Mucosa of stomach (tissue), 1 donor: ENCODE measurements at regions not wholly inside any gene's neighbourhood (a gene's known extent, or its start where the extent isn't known, plus 50 kb on each side); places are given as distances from the start of the nearest gene placed in this dataset.

Source experiments
- H3K27me3 ChIP-seq: one replicate; pipeline ENCODE4 v1.7.0; 2013; ENCODE audit warnings: mild to moderate bottlenecking, low read length; ENCODE audit not compliant: control insufficient read depth, insufficient read depth
- H3K36me3 ChIP-seq: one replicate; pipeline ENCODE4 v1.7.0; 2013; ENCODE audit warnings: low read length; ENCODE audit not compliant: control insufficient read depth, insufficient read depth
- H3K4me1 ChIP-seq: one replicate; pipeline ENCODE4 v1.7.0; 2013; ENCODE audit warnings: mild to moderate bottlenecking, low read length; ENCODE audit not compliant: control insufficient read depth, insufficient read depth
- H3K4me3 ChIP-seq: one replicate; pipeline ENCODE4 v1.7.0; 2013; ENCODE audit warnings: low read length
- H3K9ac ChIP-seq: one replicate; pipeline ENCODE4 v1.7.0; 2013; ENCODE audit warnings: mild to moderate bottlenecking, low read length, moderate library complexity
- H3K9me3 ChIP-seq: one replicate; pipeline ENCODE4 v1.7.0; 2013; ENCODE audit warnings: mild to moderate bottlenecking, low read length, moderate library complexity; ENCODE audit not compliant: control insufficient read depth
- donor health status: Pancreatic carcinoma.

DNA sequence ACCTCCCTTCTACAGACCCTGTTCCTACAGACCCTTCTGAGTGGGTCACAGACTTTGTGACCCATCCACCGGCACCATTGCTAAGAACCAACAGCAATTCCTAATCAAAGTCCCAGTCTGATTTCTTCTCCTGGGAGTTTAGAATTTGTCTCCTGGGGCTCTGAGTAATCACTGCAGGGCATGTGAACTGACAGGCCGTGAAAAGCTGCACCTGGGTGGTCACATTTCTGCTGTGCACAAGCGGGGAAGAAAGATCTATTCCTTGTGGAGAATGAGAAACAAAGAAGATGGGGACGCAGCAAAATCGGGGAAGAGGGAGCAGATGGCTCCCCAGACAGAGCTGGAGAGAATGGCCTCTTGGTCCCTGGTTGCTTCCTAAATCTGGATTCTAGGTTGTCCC lies 151.0 kb downstream of the ARL4C start:
- Histone ChIP-seq H3K9me3 (no peaks in the 10 kb centered on the region), H3K4me3 (no peak overlapping the region), H3K36me3 (no peaks in the 10 kb centered on the region), H3K4me1 (no peaks in the 10 kb centered on the region), H3K27me3 (no peaks in the 10 kb centered on the region), H3K9ac (no peak overlapping the region)

DNA sequence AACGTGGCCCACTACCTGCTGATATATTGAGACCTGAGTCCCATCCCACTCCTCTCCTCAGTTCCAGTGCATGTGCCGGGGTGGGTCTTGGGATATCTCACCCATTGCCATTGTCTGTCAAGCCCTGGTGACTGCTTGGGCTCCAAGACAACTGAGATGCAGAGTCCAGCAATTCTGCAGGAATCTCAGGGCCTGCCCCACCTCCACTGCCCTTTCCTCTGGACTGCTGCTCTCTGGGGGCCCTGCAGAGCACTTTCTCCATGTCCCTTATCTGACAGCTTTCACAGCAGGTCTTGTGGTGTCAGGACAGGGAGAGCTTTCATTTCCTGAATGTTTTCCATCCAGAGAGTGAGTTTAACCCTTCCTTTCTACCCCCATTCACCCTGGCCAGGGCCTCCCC lies 152.9 kb downstream of the ARL4C start:
- no peaks in the 10 kb centered on the region for H3K9me3 ChIP-seq
- no peak overlapping the region for H3K9ac ChIP-seq
- H3K4me1 ChIP-seq: no peaks in the 10 kb centered on the region
- H3K4me3 ChIP-seq: no peak overlapping the region
- H3K27me3 ChIP-seq: no peaks in the 10 kb centered on the region
- no peaks in the 10 kb centered on the region for H3K36me3 ChIP-seq

DNA sequence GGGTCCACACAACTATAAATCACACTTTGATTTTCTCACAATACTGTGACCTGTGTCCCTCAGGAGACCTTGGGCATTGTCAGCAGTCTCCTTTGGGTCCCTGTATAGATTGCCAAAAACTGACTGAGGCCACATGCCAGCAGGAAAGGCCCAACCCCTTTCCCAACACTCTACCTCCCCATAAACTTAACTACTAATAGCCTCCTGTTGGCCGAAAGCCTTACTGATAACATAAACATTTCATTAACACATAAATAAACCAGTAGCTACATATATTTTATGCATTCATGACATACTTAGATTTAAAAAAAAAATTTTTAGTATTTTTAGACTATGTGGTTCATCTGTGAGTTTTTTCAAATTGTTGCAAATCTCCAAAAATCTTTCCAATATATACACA lies 153.5 kb downstream of the ARL4C start:
- Histone ChIP-seq H3K4me3 (no peak overlapping the region), H3K9ac (no peak overlapping the region), H3K9me3 (no peaks in the 10 kb centered on the region), H3K27me3 (no peaks in the 10 kb centered on the region), H3K4me1 (no peaks in the 10 kb centered on the region), H3K36me3 (no peaks in the 10 kb centered on the region)

DNA sequence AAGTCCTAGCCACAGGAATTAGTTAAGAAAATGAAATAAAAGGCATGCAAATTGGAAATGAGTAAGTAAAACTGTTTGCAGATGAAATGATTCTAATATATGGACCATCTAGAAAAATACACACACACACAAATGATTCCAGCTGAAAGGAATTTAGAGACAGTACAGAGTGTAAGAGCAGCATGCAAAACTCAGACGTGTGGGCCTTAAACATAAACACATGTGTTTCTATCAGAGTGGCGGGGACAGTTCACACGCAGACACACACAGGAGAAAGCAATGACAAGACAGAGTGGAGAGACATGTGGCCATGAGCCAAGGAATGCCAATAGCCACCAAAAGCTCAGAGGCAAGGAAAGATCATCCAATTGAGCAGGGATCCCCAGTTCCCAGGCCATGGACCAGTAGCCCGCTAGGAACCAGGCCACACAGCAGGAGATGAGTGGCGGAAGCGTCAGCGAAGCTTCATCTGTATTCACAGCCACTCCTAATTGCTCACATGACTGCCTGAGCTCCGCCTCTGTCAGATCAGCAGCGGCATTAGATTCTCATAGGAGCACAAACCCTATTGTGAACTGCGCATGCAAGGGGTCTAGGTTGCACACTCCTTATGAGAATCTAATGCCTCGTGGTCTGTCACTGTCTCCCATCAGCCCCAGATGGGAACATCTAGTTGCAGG lies 155.4 kb downstream of the ARL4C start:
- Histone ChIP-seq H3K4me3 (no peak overlapping the region), H3K27me3 (no peaks in the 10 kb centered on the region), H3K9me3 (no peaks in the 10 kb centered on the region), H3K36me3 (no peaks in the 10 kb centered on the region), H3K9ac (no peak overlapping the region), H3K4me1 (no peaks in the 10 kb centered on the region)

DNA sequence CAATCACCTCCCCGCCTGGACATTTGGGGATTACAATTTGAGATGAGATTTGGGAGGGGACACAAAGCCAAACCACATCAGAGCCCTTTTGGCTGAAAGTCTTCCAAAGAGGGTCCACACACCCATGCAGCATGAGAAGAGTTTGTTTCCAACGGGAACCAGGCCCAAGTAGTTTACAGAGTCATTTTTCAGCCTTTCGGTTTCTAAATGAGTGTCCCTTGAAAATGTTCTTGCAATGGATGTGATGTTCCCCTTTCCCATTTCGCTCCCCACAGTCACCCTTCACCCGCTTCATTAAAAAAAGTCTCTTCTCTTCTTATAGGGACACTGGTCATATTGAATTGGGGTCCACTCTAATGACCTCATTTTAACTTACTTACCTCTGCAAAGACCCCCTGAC lies 157.4 kb downstream of the ARL4C start:
- no peak overlapping the region for H3K4me3 ChIP-seq
- no peaks in the 10 kb centered on the region for H3K36me3 ChIP-seq
- H3K4me1 ChIP-seq: no peaks in the 10 kb centered on the region
- H3K9me3 ChIP-seq: no peaks in the 10 kb centered on the region
- no peaks in the 10 kb centered on the region for H3K27me3 ChIP-seq
- H3K9ac ChIP-seq: no peak overlapping the region

DNA sequence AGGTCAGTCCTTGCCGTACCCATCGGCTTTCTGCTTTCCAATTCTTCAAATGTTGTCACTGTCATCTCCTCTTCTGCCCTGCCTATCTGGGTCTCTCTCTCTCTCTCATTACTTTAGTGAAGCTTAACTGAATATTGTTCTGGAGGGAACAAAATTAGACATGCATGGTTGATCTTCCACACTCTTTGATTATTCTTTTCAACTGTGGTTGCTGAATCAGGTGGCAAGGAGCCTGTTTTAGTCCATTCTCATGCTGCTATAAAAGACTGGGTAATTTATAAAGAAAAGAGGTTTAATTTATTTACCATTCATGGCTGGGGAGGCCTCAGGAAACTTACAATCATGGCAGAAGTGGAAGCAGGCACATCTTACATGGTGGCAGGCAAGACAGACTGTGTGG lies 157.9 kb downstream of the ARL4C start:
- Histone ChIP-seq H3K36me3 (no peaks in the 10 kb centered on the region), H3K4me1 (no peaks in the 10 kb centered on the region), H3K9ac (no peak overlapping the region)

DNA sequence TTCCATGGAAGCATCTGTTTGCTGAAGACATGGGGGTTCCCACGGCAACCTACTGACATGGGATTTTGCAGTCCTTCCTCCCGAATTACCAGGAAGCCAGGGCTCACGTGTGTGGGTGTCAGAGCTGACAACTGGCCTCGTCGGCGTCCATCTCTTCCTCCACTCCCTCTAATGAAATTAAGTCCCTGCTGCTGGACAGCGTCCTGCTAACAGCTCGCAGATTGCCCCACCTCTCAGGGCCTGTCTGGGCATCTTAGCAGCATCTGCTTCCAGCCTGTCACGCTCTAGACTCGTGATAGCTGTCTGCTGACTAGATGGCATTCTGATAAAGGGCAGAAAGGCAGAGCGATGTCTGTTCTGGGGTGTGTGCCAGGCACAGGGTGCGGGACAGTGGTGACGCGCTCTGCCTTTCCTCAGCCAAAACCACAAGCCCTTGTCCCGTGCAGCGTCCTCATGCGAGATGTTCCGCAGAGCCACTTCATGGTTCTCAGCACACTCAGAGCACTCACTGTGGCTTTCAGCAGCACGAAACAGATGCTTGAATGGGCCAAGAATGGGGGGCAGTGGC lies 161.1 kb downstream of the ARL4C start:
- Histone ChIP-seq H3K9me3 (no peaks in the 10 kb centered on the region), H3K9ac (no peak overlapping the region), H3K4me1 (no peaks in the 10 kb centered on the region), H3K4me3 (no peak overlapping the region), H3K36me3 (no peaks in the 10 kb centered on the region), H3K27me3 (no peaks in the 10 kb centered on the region)

More for the DNA sequence above, 157.9 kb downstream of the ARL4C start:
- Histone ChIP-seq H3K4me3 (no peak overlapping the region), H3K9me3 (no peaks in the 10 kb centered on the region), H3K27me3 (no peaks in the 10 kb centered on the region)

DNA sequence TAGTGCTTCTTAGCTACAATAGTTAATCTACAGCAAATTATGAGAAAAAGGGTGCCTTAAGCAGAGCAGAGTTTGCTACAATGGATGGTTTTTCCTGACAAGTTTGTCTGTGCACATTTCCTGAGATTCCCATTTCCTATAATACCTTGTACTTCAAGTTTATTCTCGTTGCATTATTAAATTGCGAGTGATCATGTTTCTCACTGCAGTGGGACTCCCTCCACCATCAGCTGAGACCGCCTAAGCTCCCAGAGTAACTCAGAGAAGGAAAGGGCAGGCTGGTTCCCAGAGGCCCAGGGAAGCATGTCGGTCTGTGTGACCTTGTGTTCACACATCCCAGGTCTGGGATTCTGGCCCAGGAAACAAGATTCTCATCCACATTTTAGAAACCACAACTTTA lies 162.1 kb downstream of the ARL4C start:
- no peak overlapping the region for H3K4me3 ChIP-seq
- H3K9ac ChIP-seq: no peak overlapping the region
- no peaks in the 10 kb centered on the region for H3K27me3 ChIP-seq
- H3K36me3 ChIP-seq: no peaks in the 10 kb centered on the region
- H3K4me1 ChIP-seq: no peaks in the 10 kb centered on the region
- no peaks in the 10 kb centered on the region for H3K9me3 ChIP-seq

DNA sequence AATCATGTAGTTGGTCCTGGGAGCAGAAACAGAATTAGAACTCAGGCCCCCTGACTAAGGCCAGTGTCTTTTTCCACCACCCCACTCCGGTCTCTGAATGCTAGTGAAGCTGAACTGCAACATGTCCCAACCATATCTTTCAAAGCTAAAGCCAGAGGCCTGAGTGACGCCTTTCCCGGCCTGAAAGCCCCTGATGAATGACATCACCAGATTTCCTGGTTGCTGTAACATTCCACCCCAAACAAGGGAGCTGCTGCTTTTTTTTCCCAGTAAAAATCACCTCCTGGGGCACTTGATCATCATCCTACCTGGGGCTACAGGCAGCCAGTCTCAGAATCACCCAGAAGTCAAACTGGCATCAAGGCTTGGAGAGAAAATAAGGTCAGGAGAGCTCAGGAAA lies 162.7 kb downstream of the ARL4C start:
- no peaks in the 10 kb centered on the region for H3K27me3 ChIP-seq
- no peak overlapping the region for H3K4me3 ChIP-seq
- H3K9ac ChIP-seq: no peak overlapping the region
- H3K9me3 ChIP-seq: no peaks in the 10 kb centered on the region
- no peaks in the 10 kb centered on the region for H3K36me3 ChIP-seq
- H3K4me1 ChIP-seq: no peaks in the 10 kb centered on the region

DNA sequence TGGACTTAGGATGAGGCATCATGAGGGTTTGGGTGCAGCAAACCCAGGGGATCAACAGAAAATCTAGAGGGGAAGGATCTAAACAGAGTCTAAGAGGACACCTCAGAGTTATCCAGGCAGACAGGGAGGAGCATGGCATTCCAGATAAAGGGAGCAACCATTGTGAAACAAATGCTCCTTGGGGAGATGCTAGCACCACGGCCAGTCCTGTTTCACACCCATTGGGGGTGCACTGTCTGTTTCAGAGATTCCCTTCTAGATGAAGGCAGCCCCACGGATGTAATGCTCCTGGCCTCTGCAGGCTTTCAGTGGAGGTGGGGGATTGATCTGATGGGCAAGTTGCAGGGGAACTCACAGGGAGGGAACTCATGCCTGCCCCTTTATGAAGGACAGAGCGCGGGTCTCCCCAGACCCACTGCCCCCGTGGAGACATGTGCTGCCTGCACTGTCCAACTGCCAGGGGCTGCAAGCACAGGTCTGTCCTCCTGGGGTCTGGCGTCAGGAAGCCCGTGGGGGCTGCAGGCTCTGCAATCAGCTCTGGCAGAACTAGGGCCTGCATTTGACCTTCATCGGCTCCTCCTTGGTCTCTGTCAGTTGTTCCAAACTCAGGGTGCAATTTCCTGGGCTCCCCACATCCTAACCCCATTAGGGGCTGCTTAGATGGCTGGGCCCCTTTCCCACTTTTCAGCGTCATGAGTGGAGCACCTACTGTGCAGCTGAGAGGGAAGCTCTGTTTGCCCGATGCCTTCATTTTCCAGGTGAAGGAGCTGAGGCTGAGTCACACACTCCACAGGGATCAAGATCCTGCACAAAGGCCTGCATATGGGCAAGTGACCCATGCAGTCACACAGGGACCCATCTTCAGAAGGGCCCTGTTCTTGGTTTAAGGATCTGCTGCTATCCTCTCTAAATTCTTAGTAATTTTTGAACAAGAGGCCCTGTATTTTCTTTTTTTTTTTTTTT lies 163.4 kb downstream of the ARL4C start:
- no peaks in the 10 kb centered on the region for H3K27me3 ChIP-seq

DNA sequence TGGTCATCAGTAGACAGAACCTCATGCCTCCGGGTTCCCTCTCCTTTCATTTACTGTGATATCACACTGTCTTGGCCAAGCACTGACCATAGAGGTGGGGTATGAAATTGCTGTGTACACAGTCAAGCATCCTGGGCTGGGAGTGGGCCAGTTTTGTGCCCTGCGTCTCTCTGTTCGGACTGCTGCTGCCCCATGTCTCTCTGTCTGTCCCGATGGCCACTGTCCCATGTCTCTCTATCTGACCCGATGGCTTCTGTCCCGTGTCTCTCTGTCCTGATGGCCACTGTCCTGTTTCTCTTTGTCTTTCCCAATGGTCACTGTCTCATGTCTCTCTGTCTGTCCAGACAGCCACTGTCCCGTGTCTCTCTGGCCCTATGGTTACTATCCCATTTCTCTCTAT lies 164.9 kb downstream of the ARL4C start:
- no peak overlapping the region for H3K9ac ChIP-seq
- H3K27me3 ChIP-seq: no peaks in the 10 kb centered on the region
- H3K9me3 ChIP-seq: no peaks in the 10 kb centered on the region
- H3K4me3 ChIP-seq: no peak overlapping the region
- no peaks in the 10 kb centered on the region for H3K4me1 ChIP-seq
- no peaks in the 10 kb centered on the region for H3K36me3 ChIP-seq

More for the DNA sequence above, 163.4 kb downstream of the ARL4C start:
- Histone ChIP-seq H3K9me3 (no peaks in the 10 kb centered on the region), H3K36me3 (no peaks in the 10 kb centered on the region), H3K9ac (no peak overlapping the region), H3K4me1 (no peaks in the 10 kb centered on the region), H3K4me3 (no peak overlapping the region)

DNA sequence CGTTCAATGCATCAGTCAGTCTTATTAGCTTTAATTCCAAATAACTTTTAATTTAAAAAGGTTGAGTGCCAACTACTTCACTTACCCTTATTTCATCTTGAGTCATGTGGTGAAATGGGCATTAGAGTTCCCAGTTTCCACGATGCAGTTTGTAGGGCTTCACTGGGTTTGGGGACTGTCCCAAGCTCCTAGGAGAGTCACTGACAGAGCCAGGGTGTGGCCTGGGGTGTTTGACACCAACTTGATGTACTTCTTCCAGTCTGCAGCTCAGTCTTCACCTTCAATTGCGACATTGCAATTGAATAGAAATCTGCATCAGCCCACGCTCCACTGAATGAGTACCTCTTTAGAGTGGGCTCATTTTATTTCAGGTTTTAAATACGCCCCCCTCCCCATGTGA lies 165.3 kb downstream of the ARL4C start:
- Histone ChIP-seq H3K4me1 (no peaks in the 10 kb centered on the region), H3K9me3 (no peaks in the 10 kb centered on the region), H3K4me3 (no peak overlapping the region), H3K9ac (no peak overlapping the region), H3K36me3 (no peaks in the 10 kb centered on the region), H3K27me3 (no peaks in the 10 kb centered on the region)
